Ovary (tissue), 3 donors: ENCODE measurements at regions not wholly inside any gene's neighbourhood (a gene's known extent, or its start where the extent isn't known, plus 50 kb on each side); places are given as distances from the start of the nearest gene placed in this dataset.

Experiments
- CTCF ChIP-seq, 3 donors: fragments of 450-650 bp in 2 of 3; fragments of 200-600 bp in 1 of 3; IDR thresholded peaks; one replicate each; pipeline versions ENCODE4 v1.5.1 to v1.8.0; 2016 to 2022; ENCODE audit warnings: antibody characterized with exemption in 3 of 3, mild to moderate bottlenecking in 1 of 3
- EP300 ChIP-seq: sonication (generic); formaldehyde crosslinking; IDR thresholded peaks from one replicate; pipeline ENCODE4 v1.6.1; 2017; ENCODE audit warnings: antibody characterized with exemption
- POLR2A ChIP-seq: fragments of 450-650 bp; IDR thresholded peaks from one replicate; pipeline ENCODE4 v1.6.1; 2017; ENCODE audit warnings: antibody characterized with exemption, mild to moderate bottlenecking, moderate library complexity
- donor health status: DM: no; HTN: no; CAD: no.

- no peak for TF ChIP-seq CTCF (IDR thresholded peaks at IDR 0.05)
- no peak for TF ChIP-seq POLR2A
- TF ChIP-seq EP300 = no peak
These were observed 98.5 kb upstream of the CDYL start for GRCh38 chr6:4677751-4678065.
